Glutamatergic neuron (in vitro differentiated cells): ENCODE measurements at regions not wholly inside any gene's neighbourhood (a gene's known extent, or its start where the extent isn't known, plus 50 kb on each side); places are given as distances from the start of the nearest gene placed in this dataset.

Experiments
- DNase-seq: peaks from one replicate; pipeline ENCODE4 v3.0.0; 2022
- H3K27ac Mint-ChIP-seq: one replicate; pipeline ENCODE4 v1.8.0; 2020; ENCODE audit warnings: mild to moderate bottlenecking, mixed read lengths, inconsistent platforms; ENCODE audit not compliant: unreplicated experiment
- H3K27me3 Mint-ChIP-seq: one replicate; pipeline ENCODE4 v1.8.0; 2020; ENCODE audit warnings: mild to moderate bottlenecking, moderate library complexity, mixed read lengths, inconsistent platforms; ENCODE audit not compliant: unreplicated experiment
- H3K36me3 Mint-ChIP-seq: one replicate; pipeline ENCODE4 v1.8.0; 2020; ENCODE audit warnings: mild to moderate bottlenecking, mixed read lengths, inconsistent platforms; ENCODE audit not compliant: unreplicated experiment
- H3K4me1 Mint-ChIP-seq: one replicate; pipeline ENCODE4 v1.8.0; 2020; ENCODE audit warnings: mild to moderate bottlenecking, low read depth, mixed read lengths, inconsistent platforms; ENCODE audit not compliant: unreplicated experiment
- H3K4me3 Mint-ChIP-seq: one replicate; pipeline ENCODE4 v1.8.0; 2020; ENCODE audit warnings: mild to moderate bottlenecking, mixed read lengths, inconsistent platforms; ENCODE audit not compliant: unreplicated experiment
- H3K9me3 Mint-ChIP-seq: one replicate; pipeline ENCODE4 v1.8.0; 2020; ENCODE audit warnings: mild to moderate bottlenecking, moderate library complexity, mixed read lengths, inconsistent platforms; ENCODE audit not compliant: unreplicated experiment
- TF ChIP-seq, protein P1 (sequence below): fragments of 200-600 bp; sonication (generic); IDR thresholded peaks from one replicate; pipeline ENCODE4 v1.5.0; 2021; ENCODE audit not compliant: partially characterized antibody, unreplicated experiment

DNA sequence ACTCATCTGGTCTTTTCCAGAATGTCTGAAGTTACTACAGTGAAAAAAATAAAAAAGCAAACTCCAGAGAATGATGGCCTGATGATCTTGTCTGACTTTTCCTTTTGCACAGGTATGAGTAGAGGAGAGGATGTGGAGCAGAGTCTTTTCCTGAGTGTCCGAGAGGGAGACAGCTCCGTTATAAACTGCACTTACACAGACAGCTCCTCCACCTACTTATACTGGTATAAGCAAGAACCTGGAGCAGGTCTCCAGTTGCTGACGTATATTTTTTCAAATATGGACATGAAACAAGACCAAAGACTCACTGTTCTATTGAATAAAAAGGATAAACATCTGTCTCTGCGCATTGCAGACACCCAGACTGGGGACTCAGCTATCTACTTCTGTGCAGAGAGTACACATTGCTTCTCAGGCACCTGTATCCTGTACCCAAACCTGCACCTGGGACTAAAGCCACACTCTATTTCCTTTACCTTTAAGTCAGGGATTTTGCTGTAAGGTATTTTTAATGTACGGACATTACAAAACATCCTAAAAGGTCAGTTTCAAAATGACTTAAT lies 75.8 kb upstream of the OR4E1 start:
- H3K9me3 Mint-ChIP-seq: no peaks in the 10 kb centered on the region
- TF ChIP-seq, protein P1, sequence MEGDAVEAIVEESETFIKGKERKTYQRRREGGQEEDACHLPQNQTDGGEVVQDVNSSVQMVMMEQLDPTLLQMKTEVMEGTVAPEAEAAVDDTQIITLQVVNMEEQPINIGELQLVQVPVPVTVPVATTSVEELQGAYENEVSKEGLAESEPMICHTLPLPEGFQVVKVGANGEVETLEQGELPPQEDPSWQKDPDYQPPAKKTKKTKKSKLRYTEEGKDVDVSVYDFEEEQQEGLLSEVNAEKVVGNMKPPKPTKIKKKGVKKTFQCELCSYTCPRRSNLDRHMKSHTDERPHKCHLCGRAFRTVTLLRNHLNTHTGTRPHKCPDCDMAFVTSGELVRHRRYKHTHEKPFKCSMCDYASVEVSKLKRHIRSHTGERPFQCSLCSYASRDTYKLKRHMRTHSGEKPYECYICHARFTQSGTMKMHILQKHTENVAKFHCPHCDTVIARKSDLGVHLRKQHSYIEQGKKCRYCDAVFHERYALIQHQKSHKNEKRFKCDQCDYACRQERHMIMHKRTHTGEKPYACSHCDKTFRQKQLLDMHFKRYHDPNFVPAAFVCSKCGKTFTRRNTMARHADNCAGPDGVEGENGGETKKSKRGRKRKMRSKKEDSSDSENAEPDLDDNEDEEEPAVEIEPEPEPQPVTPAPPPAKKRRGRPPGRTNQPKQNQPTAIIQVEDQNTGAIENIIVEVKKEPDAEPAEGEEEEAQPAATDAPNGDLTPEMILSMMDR: no peak
- no peak for DNase-seq
- H3K27me3 Mint-ChIP-seq: no peaks in the 10 kb centered on the region
- H3K4me3 Mint-ChIP-seq: no peak overlapping the region
- no peaks in the 10 kb centered on the region for H3K36me3 Mint-ChIP-seq
- H3K4me1 Mint-ChIP-seq: peaks cover 6% of the 10 kb centered on the region
- H3K27ac Mint-ChIP-seq: no peak overlapping the region

DNA sequence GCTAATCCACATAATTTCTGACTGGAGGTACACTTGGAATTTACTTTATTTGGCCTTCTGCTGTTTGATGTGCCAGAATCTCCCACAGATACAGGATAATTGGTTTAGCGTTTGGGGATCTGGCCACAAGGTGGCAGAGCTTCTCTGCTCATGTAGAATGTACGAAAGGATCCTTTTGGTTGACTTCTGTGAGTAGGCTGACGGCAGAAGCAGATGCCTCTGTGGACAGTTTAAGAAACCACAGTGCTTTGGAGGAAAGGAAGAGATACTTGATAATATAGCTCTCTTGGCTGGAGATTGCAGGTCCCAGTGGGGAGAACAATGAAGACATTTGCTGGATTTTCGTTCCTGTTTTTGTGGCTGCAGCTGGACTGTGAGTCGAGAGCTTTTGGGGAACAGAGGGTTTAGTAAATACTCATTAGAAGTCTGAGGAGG lies 75.3 kb upstream of the OR4E1 start:
- Mint-ChIP-seq H3K9me3 (no peaks in the 10 kb centered on the region), H3K27me3 (no peaks in the 10 kb centered on the region), H3K4me3 (no peak overlapping the region), H3K36me3 (no peaks in the 10 kb centered on the region), H3K4me1 (peaks cover 6% of the 10 kb centered on the region), H3K27ac (no peak overlapping the region)
- DNase-seq: peak; percentile 60
- TF ChIP-seq, protein P1: peak; percentile 72

DNA sequence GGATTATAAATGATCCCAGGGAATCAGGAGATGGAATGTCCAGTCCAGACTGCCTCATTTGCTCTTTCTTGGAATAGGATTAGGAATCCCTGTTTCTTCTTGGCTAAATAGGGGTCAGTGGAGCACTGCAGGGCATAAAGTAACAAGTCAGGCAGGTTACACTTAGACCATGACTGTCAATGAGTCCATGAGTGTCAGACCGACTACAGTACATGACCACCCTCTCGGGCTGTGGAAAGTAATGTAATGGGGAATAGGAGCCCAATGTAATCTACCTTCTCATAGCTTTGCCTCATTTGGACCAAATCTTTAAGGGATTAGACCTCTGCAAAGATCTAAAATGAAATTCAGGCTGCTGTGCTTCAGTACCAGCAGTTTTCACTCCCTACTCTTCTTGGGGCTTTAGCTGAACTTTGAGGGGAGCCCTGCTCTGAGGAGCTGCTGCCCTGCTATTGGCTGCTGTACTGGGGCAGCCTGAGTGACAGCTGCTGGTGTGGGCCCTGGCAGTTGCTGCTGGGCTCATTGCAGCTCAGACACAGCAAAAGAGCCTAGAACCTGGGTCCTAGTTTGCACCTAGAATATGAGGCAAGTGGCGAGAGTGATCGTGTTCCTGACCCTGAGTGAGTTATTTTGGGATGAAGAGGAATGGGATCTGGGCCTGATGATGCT lies 62.2 kb upstream of the OR4E1 start:
- H3K4me1 Mint-ChIP-seq: no peaks in the 10 kb centered on the region
- H3K27me3 Mint-ChIP-seq: no peaks in the 10 kb centered on the region
- no peak overlapping the region for H3K27ac Mint-ChIP-seq
- no peak overlapping the region for H3K4me3 Mint-ChIP-seq
- TF ChIP-seq, protein P1: no peak
- no peaks in the 10 kb centered on the region for H3K9me3 Mint-ChIP-seq
- H3K36me3 Mint-ChIP-seq: no peaks in the 10 kb centered on the region
- no peak for DNase-seq

DNA sequence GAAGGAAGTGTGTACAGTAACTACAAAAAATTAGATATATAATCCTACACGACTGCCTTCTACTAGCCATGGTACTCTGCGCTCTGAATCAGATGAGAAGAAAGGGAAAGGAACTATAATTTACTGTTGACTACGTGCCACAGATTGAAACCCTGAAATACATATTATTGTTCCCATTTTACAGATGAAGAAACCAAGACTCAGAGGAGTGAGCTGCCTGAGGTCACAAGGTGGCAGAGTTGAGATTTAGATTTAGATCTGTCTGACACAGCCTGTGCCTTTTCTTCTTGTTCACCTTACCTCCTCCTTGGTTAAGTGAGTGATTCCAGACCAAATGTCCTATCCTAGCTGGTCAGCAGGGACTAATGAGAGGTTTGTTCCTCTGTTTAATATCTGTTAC lies 61.6 kb upstream of the OR4E1 start:
- DNase-seq: no peak
- H3K4me1 Mint-ChIP-seq: no peaks in the 10 kb centered on the region
- H3K27me3 Mint-ChIP-seq: no peaks in the 10 kb centered on the region
- no peak overlapping the region for H3K27ac Mint-ChIP-seq
- H3K4me3 Mint-ChIP-seq: no peak overlapping the region
- H3K36me3 Mint-ChIP-seq: no peaks in the 10 kb centered on the region
- TF ChIP-seq, protein P1: no peak
- no peaks in the 10 kb centered on the region for H3K9me3 Mint-ChIP-seq

DNA sequence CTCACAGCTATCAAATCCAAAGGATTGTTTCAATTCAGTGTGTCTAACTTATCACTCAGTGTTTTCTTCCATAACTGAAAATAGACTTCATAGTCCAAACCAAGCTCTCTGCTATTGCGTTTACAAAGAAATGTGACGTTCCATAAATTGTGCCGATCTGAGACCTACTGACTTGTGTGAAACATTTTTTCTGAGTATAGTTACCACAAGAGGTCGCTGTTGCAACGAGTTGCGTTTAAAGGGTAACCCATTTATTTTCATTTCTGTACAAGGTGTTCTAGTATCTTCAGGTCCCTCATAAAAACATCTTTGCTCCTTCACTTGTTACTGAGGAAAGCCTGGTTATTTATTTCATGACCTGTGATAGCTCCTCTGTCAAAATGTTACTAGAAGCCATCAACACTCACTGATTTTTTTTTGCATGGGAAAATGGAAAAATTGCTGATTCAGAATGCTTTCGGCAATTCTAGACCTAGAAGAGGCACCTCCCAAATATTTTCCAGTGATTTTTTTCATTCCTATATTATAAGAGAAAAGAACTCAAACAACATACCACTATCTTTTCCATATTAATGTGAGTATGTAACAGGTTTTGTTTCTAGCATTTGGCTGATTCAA lies 60.9 kb upstream of the OR4E1 start:
- no peak for DNase-seq
- TF ChIP-seq, protein P1: peak; percentile 91
- Mint-ChIP-seq H3K4me3 (no peak overlapping the region), H3K9me3 (no peaks in the 10 kb centered on the region), H3K36me3 (no peaks in the 10 kb centered on the region), H3K4me1 (no peaks in the 10 kb centered on the region), H3K27me3 (peaks cover 1% of the 10 kb centered on the region), H3K27ac (no peak overlapping the region)
